ENCODE measurements at regions not wholly inside any gene's neighbourhood (a gene's known extent, or its start where the extent isn't known, plus 50 kb on each side); places are given as distances from the start of the nearest gene placed in this dataset.
"Not testable (repeated sequence)": the region's sequence is repeated elsewhere in the genome, so short reads cannot be mapped to it uniquely, and the experiment has no call there.

- DNase-seq (no peak), ATAC-seq (no peak)
- intact Hi-C loops (cut with DNase I, micrococcal nuclease): no loop called here
These were observed 274.8 kb upstream of the GULP1 start for GRCh38 chr2:188016917-188017316.

- intact Hi-C loops (cut with DNase I, micrococcal nuclease): no loop called here
- no peak for ATAC-seq
These were observed 269.3 kb upstream of the GULP1 start for GRCh38 chr2:188022389-188022788.

GRCh38 chr2:188023035-188023434, 268.6 kb upstream of the GULP1 start:
- DNase-seq: no peak

More at GRCh38 chr2:188022389-188022788, 269.3 kb upstream of the GULP1 start:
- no peak for DNase-seq

DNA sequence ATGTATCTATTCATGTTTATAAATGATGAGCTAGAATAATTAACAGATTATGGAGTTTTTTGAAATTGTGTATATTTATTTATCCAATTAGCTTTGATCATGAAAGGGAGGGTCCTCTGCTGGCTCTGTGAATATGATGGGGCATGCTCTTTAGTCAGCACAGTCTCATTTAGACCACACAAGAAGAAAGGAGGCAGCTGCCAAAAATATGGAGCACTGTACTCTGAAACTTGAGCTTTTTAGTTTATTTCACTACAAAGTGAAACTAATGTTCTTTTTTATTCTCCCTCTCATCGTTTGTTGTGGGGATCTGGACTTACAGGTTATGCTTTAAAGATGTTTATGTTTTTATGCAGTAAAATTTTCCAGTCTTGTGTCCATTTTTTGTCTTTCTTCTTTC, 266.9 kb upstream of the GULP1 start:
- no peak for DNase-seq
- intact Hi-C loops (cut with DNase I, micrococcal nuclease): no loop called here
- ATAC-seq: no peak

More at GRCh38 chr2:188023035-188023434, 268.6 kb upstream of the GULP1 start:
- no peak for ATAC-seq
- intact Hi-C loops (cut with DNase I, micrococcal nuclease): no loop called here

DNA sequence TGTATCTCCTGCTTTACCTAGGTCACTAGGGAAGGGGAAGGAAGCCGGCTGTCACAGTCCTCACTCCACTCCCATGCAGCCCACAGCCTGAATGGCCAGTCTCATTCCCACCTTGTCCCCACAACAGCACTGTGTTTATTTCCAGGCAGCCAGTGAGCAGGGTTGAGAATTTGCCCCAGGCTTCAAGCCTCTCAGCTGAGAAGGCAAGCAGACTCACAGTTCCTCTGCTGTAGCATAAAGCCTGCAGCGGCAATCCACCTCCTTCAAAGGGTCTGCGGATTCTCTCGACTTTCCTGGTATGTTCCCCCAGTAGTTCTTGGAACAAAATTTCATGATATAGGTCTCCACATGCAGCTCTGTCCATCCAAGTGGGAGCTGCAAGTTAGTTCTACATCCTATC, 262.9 kb upstream of the GULP1 start:
- intact Hi-C loops (cut with DNase I, micrococcal nuclease): no loop called here
- DNase-seq (no peak), ATAC-seq (no peak)

GRCh38 chr2:188032306-188032705, 259.4 kb upstream of the GULP1 start:
- no peak for ATAC-seq
- intact Hi-C loops (cut with DNase I, micrococcal nuclease): no loop called here
- DNase-seq: no peak

GRCh38 chr2:188032786-188033185, 258.9 kb upstream of the GULP1 start:
- ATAC-seq (no peak), DNase-seq (no peak)
- intact Hi-C loops (cut with DNase I, micrococcal nuclease): no loop called here

DNA sequence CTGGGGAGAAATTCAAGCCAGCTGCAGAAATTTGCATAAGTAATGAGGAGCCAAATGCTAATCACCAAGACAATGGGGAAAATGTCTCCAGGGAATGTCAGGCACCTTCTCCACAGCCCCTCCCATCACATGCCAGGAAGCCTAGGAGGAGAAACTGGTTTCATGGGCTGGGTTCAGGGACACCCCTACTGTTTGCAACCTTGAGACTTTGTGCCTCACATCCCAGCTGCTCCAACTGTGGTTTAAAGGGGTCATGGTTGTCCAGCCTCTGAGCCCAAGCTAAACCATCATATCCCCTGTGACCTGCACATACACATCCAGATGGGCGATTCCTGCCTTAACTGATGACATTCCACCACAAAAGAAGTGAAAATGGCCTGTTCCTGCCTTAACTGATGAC, 258.4 kb upstream of the GULP1 start:
- intact Hi-C loops (cut with DNase I, micrococcal nuclease); DNase-seq; ATAC-seq: not testable (repeated sequence)

DNA sequence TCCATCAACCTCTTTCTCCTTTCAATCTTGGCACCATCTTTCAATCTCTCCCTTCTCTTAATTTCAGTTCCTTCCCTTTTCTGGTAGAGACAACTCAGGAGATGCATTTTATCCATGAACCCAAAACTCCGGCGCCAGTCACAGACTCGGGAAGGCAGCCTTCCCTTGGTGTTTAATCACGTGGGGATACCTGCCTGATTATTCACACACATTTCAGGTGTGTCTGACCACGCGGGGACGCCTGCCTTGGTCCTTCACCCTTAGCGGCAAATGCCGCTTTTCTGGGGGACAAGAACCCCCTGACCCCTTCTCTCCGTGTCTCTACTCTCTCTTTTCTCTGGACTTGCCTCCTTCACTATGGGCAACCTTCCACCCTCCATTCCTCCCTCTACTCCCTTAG, 257.6 kb upstream of the GULP1 start:
- DNase-seq; ATAC-seq; intact Hi-C loops (cut with DNase I, micrococcal nuclease): not testable (repeated sequence)

DNA sequence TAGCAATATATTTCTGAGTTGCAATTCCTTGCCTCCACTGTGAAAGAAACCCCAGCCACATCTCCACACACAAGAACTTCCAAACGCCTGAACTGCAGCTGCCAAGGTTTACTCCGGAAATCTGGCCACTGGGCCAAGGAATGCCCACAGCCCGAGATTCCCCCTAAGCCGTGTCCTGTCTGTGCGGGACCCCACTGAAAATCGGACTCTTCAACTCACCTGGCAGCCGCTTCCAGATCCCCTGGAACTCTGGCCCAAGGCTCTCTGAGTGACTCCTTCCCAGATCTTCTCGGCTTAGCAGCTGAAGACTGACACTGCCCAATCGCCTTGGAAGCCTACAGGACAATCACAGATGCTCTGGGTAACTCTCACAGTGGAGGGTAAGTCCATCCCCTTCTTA, 256.3 kb upstream of the GULP1 start:
- intact Hi-C loops (cut with DNase I, micrococcal nuclease); DNase-seq; ATAC-seq: not testable (repeated sequence)

GRCh38 chr2:188036786-188037185, 254.9 kb upstream of the GULP1 start:
- DNase-seq; intact Hi-C loops (cut with DNase I, micrococcal nuclease); ATAC-seq: not testable (repeated sequence)

GRCh38 chr2:188039307-188039706, 252.4 kb upstream of the GULP1 start:
- DNase-seq: no peak
- intact Hi-C loops (cut with DNase I, micrococcal nuclease): no loop called here
- no peak for ATAC-seq

- DNase-seq (no peak), ATAC-seq (no peak)
- intact Hi-C loops (cut with DNase I, micrococcal nuclease): no loop called here
These were observed 249.3 kb upstream of the GULP1 start for GRCh38 chr2:188042412-188042811.

- ATAC-seq (no peak), DNase-seq (no peak)
- intact Hi-C loops (cut with DNase I, micrococcal nuclease): no loop called here
These were observed 246.7 kb upstream of the GULP1 start for GRCh38 chr2:188045016-188045415.

DNA sequence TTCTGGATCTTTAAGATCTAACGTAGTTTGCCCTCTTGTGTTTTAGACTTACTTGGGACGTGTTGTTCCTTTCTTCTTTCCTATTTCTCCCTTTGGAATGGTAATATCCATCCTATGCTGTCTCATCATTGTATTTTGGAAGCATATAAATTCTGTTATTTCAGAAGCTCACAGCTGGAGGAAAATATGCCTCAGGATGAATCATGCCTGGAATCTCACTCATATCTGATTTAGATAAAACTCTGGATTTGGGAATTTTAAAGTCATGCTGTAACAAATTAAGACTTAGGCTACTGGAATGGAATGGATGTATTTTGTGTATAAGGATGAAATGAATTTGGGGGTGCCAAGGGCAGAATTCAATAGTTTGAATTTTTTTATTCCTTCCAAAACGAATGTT, 245.2 kb upstream of the GULP1 start:
- intact Hi-C loops (cut with DNase I, micrococcal nuclease): no loop called here
- no peak for DNase-seq
- no peak for ATAC-seq

DNA sequence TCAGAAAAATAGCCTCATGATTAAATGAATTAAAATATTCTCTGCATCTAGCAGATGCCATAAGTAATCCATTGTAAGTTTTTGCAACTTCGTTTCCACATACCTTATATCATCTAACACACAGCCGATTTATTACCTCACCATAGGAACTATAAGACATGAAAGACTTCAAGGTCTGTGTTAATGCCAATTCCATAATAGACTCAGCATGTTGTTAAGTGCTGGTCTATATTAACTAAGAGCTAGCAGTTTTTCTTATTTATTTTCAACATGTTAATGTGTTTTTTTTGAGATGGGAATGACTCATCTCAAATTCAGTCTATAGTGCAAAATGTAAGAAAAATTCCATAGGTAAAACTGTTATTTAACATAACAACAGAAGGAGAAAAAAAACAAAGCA, 243.9 kb upstream of the GULP1 start:
- DNase-seq (no peak), ATAC-seq (no peak)
- intact Hi-C loops (cut with DNase I, micrococcal nuclease): no loop called here

DNA sequence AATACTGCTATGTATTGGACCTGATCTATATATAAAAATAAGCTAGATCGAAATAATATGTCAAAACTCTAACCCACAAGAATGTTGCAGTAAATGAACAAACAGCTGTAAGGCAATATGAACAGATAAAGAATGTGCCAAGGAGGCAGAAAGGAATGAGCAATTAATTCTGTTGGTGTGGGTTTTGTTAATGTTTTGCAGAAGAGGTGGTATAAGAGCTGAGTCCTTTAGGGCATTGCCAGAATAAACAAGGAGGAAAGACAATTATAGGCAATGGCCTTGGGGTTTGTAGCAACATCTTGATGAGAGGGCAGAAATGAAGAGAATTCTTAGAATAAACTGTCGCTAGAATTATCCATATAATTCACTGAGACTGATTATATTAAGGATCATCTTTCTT, 240.9 kb upstream of the GULP1 start:
- intact Hi-C loops (cut with DNase I, micrococcal nuclease): no loop called here
- DNase-seq: no peak
- ATAC-seq: no peak

DNA sequence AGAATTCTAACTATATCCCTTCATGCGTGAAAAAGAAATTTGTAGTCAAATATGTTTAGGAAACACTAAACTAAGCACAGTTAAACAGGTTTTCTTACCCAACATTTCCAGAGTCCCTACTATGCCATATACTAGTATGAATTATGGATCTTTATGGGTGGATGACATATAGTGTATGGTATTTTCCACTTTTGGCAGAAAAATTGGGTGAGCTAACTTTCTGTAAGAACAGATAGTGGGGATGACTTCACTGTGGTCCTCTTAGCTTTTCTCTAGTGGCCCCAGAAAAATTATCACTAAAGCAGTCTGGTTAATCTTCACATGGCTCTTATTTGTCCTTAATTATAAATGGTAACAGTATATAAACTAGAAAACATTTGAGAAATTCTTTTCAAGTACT, 240.0 kb upstream of the GULP1 start:
- DNase-seq (no peak), ATAC-seq (no peak)
- intact Hi-C loops (cut with DNase I, micrococcal nuclease): no loop called here

DNA sequence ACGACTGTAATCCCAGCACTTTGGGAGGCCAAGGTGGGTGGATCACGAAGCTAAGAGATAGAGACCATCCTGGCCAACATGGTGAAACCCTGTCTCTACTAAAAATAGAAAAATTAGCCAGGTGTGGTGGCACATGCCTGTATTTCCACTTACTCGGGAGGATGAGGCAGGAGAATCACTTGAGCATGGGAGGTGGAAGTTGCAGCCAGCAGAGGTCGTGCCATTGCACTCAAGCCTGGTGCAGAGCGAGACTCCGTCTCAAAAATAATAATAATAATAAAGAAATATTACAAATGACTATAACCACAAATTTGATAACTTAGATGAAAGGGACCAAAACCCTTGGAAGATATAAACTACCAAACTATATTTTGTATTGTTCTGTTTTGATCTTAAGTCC, 226.3 kb upstream of the GULP1 start:
- intact Hi-C loops (cut with DNase I, micrococcal nuclease): no loop called here
- DNase-seq: no peak
- no peak for ATAC-seq

DNA sequence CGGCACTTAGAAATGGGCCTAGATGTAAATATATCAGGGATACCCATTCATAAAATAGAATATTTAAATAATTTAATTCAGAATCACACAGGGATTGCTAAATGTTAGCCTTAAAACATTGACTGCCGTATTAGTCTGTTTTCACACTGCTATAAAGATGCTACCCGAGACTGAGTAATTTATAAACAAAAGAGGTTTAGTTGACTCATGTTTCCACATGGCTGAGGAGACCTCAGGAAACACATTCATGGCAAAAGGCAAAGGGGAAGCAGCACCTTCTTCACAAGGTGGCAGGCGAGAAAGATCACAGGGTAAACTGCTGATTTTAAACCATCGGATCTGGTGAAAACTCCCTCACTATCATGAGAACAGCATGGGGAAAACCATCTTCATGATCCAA, 223.6 kb upstream of the GULP1 start:
- intact Hi-C loops (cut with DNase I, micrococcal nuclease): no loop called here
- ATAC-seq (no peak), DNase-seq (no peak)

DNA sequence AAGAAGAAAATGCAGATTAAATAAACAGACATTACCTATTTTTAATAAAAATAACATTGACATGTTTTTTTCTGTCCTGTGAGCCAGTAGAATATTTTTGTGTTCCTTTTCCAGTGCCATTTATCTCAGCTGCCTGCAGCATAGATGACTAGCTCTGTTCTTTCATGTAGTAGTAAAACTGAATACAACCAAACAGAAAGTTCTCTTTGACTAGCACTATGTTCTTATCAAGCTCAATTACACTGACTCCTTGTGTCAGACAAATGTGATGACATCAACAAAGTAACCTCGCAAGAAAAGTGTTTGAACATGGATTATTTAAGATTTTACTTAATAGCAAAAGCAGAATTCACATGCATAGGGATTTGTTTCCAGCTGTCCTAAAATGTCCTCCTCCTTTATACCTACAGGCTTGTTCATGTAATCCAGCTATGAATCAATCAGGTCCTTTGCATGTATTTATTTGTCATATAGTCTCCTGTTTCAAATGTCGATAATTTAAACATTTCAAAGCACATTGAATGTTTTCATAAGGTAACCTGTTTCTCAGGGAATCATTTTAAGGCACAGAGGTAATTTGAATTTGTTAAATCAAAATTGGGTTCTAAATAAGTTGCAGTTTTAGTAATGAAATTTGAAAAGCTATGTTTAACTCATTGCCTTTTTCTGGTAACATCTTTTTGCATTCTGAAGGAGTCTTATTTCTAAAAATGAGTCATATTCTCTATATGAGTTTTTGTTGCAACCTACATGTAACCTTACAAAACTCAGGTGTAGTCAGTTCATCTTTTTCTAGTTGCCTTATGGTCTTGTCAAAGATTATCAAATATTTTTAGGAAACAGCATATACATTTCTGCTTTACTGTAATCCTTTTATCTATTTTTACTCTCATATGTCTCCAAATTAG, 215.3 kb upstream of the GULP1 start:
- intact Hi-C loops (cut with DNase I, micrococcal nuclease): no loop called here
- no peak for ATAC-seq

More for the DNA sequence above, 215.3 kb upstream of the GULP1 start:
- DNase-seq: no peak

Measured in left colon (tissue), 2 donors.